Stimulated activated naive CD4-positive, alpha-beta T cell treated with Interleukin-2 at 50 U/mL for 16 hours (primary cell): ENCODE measurements at regions not wholly inside any gene's neighbourhood (a gene's known extent, or its start where the extent isn't known, plus 50 kb on each side); places are given as distances from the start of the nearest gene placed in this dataset.
"Not testable (repeated sequence)": the region's sequence is repeated elsewhere in the genome, so short reads cannot be mapped to it uniquely, and the experiment has no call there.

ENCODE experiments used
- DNase-seq: peaks from one replicate; lab custom pipeline; 2025; lab: John Stamatoyannopoulos, UW

DNA sequence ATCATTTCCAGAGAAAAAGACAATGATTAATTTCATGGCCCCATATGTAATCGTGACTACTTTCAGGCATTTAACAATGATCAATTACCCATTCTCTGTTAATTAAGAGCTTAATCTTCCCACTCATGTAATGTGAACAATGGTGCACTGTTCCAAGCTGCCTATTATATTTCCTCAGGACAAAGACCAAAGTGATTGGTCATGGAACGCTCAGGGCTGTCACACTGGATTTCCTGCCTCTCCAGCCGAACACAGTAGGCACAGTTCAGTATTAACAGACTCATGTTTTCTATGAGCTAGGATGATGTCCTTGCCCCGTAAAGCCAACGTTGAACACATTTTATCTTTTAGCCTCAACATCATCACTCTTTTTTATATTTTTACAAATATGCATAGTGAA, 142.7 kb upstream of the FZD8 start:
- no peak for DNase-seq

GRCh38 chr10:35783305-35783838, 141.3 kb upstream of the FZD8 start:
- DNase-seq, result no peak

GRCh38 chr10:35781643-35782035, 139.5 kb upstream of the FZD8 start:
- DNase-seq, result no peak

DNA sequence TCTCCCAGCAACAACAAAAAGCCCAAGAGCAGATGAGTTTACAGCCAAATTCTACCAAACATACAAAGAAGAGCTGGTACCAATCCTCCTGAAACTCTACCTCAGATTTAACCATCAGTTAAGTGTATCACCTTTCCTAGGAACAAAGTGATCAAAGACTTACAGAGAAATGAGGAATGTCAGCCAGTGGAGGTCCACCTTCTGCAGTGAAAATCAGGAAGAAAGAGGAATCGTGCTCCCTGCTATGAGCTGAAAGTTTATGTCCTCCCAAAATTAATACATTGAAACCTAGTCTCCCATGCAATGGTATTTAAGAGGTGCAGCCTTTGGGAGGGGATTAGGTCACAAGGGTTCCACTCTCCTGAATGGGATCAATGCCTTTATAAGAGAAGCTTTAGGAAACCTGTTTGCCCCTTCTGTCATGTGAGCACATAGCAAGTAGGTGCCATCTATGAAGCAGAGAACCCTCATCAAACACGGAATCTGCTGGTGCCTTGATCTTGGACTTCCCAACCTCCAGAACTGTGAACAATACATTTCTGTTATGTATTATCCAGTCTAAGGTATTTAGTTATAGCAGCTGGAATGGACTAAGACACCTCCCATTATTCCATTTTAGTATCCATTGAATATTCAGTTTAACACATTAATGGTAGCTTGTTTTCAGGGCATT, 139.0 kb upstream of the FZD8 start:
- no peak for DNase-seq

DNA sequence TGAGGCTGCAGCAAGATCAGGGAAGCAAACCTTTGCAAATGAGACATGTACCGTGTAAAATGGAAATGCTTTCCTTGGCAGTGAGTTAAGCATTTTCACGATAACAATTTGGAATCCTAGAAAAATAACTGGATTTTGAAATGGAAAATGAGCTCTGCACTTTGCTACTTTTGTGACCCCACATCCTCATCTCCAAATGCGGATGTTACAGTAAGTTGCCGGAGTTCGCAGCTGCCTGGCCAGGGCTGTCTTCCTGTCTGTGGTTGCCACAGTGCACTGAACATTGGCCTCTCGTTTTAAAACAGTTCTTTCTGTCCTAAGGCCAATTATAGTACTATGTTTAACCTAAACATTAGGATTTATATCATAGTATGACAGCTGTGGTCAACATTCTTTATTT, 136.2 kb upstream of the FZD8 start:
- DNase-seq, result no peak

GRCh38 chr10:35776557-35776956, 134.5 kb upstream of the FZD8 start:
- not testable (repeated sequence) for DNase-seq

- no peak for DNase-seq
Measured at GRCh38 chr10:35774109-35774508, 132.0 kb upstream of the FZD8 start.

DNA sequence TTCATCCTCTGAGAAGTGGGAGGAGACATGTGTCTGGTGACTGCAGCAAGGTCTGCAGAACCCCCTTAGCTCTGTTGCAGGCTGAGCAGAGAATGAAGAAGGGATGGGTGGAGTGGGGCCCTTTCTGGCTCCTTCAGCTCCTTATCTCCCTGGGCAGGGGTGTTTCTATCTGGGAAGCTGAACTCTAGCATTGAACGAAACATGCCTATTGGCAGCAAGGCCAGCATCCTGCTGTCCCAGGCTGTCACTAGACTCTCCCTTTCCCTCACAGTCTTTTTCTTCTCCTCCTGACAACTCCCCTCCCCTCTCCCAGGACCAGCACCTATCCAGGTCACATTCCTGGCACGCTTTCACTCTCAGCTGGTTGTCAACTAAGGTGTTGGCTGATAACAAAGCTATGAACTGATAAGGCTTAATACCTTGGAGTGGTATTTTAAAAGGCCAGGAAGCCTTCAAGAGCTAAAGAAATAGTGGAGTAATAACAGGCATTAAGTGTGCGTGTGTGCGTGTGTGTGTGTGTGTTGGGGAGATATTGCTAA, 128.8 kb upstream of the FZD8 start:
- no peak for DNase-seq

DNA sequence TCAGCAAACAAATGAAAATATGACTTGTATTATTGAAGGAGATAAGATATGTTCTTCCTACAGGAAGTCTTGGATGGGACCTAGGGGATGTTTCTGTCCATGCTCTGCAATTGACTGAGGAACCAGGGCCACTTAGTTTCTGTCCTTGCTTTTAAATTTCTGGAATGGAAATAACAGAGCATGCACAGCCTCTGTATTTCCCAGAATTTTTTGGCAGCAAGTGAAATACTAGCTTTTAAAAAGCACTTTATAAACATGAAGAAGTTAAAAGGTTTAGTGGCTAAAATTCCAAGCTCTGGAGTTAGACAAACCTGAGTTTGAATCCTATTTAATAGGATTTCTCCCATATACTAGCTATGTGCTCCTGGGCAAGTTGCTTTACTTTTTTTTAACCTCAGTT, 127.7 kb upstream of the FZD8 start:
- DNase-seq, result no peak

DNA sequence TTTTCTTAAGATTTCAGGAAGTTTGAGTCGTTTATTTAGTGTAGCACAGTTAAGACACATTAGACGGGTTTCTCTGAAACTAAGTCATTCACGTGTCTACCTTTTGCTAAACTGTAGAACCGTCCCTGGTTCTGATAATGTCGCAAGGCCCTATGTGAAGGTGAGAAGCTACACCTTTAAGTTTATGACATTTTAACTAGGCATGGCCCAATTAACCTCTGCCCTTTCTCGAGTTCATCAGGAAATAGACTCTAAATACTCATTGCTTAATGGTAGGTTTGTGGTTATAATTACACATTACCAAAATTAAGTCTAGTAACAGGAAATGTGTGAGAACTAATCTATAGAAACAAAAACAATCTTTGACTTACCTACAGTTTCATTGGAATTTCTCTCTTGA, 126.6 kb upstream of the FZD8 start:
- no peak for DNase-seq

DNA sequence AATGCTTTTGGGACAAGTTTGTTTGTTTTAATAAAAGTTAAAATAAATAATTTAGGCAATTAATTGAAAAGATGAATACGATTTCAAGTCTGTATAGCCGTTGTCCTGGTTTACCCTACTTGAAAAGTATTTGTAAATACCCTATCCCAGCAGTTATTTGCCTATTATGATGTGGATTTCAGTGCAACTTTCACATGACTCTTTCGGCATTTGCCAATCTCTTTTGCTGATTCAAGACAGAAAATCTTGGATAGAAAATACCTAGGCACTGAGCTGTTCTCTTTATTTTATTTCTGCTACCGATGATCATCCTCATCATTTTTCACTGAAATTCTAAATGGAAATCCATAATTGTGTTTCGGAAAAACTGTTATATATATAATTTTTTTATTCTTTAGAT, 125.9 kb upstream of the FZD8 start:
- DNase-seq, result no peak

DNA sequence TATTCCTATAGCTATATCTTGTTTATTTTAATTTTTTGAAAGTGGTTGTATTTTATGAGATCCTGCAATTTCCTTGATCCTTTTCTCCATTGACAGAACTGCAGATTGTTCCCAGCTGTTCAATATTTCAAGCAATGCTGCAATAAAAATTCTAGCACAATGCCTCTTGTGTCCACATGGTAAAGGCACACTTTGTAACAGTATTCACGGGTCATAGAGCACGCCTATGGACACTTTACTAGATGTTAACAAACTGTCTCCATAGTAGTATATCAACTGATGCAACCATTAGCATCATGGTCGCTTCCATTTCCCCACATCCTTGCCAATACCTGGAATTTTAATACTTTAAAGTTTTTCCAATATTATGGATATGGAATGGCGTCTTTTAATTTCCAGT, 123.9 kb upstream of the FZD8 start:
- DNase-seq, result no peak

- no peak for DNase-seq
Measured at GRCh38 chr10:35765066-35765527, 123.0 kb upstream of the FZD8 start.

GRCh38 chr10:35762311-35763030, 120.4 kb upstream of the FZD8 start:
- DNase-seq, result no peak

DNA sequence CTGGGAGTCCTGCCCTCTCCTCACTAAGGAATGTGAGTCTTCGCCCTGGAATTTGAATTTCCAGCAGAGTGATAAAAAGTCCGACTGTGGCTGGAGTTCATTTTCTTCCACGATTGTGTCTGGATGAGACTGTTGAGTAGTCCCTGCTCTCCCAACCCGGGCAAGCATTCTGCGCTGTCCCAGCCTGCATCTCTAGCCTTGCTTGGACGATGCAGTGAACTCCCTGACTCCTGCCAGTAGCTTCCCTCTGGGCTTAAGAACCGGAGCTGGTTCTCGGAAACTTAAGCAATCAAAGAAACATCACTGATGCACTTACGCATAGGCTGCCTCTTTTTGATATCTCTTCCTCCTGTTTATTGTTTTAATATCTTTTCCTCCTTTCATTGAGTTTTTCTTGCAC, 116.0 kb upstream of the FZD8 start:
- DNase-seq, result no peak

- DNase-seq, result no peak
Measured at GRCh38 chr10:35754519-35754918, 112.4 kb upstream of the FZD8 start.

- DNase-seq, result no peak
Measured at GRCh38 chr10:35752469-35753461, 110.7 kb upstream of the FZD8 start.

DNA sequence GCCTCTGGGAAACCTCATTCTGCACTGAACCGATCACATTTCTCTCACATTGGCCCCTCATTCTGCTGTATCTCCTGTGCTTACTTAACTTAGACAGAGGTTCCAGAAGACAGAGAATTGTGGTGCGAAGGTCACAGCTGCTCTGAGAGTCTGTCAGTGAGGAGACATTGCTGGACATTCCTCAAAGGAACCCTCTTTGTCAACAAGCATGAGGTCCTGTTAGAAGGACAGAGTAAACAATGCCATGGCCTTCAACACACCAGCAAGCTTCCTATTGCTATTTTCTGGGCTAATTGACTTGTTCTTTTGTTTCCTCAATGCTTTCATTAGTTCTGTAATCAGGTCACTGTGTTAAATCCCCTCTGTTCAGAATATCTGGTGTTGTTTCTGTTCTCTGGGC, 109.3 kb upstream of the FZD8 start:
- DNase-seq, result no peak

GRCh38 chr10:35749230-35749629, 107.1 kb upstream of the FZD8 start:
- no peak for DNase-seq

DNA sequence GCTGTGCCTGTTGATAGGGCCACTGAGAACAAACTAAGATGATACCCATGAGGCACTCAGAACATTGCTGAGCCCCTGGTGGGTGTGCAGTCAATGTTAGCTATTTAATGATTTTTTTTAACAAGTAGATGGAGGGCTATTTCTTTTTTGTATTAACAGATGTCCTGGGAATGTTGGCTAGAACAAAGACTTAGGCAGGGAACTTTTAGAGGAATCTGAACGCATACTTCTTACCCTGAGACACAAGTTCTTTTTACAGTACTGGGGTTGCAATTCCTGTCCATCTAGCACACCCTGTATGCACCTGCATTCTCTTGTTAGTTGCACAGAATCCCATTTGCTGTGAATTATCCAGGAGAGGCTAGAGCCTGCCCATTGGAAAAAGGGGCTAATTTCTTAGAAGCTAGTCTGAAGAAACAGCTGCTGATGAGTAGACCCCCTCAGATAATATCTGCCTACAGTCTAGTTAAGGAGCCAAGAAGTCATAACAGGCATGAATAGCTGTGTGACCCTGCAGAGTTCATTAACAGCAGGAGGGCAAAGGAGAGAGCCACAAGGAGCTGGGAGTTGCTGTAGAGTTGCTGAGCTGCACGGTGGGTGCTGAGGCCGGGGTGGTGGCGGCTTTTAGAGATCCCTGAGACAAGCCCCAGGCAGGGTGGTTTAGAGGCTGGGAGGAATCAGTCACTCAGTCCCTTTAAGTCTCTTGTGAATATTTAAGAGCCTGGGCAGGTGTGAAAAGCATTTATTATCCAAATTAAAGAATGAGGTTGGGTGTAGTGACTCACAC, 103.7 kb upstream of the FZD8 start:
- no peak for DNase-seq

DNA sequence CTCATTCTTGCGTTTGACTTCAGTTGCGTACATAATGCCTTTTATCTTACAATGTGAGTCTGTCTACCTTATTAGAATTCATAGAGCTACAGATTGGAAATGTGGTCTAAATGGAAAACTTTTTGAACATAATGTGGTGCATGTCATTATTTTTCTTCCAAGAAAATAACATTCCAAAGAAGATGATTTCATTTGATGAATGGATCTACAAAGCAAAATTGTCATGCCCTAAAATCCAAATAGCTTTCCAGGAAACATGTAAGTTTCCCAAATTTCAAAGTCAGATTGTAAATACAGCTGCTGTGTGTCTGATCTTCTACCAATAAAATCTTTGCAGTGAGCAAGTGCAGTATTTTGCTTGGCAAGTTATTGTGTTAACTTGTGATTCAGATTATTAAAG, 101.8 kb upstream of the FZD8 start:
- DNase-seq, result no peak
